ENCODE measurements at regions not wholly inside any gene's neighbourhood (a gene's known extent, or its start where the extent isn't known, plus 50 kb on each side); places are given as distances from the start of the nearest gene placed in this dataset.

- Histone ChIP-seq H4K20me1 (ENCODE audit: insufficient read depth) (no peaks in the 10 kb centered on the region), H3K27ac (ENCODE audit: low read depth, low read length) (no peak overlapping the region), H3K9ac (ENCODE audit: low read length) (no peak overlapping the region), H3K27me3 (ENCODE audit: insufficient read depth, low read length) (no peaks in the 10 kb centered on the region), H3K4me1 (ENCODE audit: control insufficient read depth in 1 of 2, insufficient read depth in 2 of 2, low read length in 2 of 2) (no peaks in the 10 kb centered on the region), H2AFZ (ENCODE audit: low read depth, low read length, poor library complexity, severe bottlenecking) (no peak overlapping the region), H3K9me3 (ENCODE audit: control insufficient read depth in 1 of 2, insufficient read depth in 1 of 2, low read depth in 1 of 2, low read length in 2 of 2) (peaks cover 4 to 19% of the 10 kb centered on the region in 2 experiments; a peak in 2 of 4 replicates), H3K4me2 (ENCODE audit: low read length) (no peak overlapping the region), H3K36me3 (ENCODE audit: control insufficient read depth in 1 of 2, insufficient read depth in 2 of 2, low read length in 2 of 2) (no peaks in the 10 kb centered on the region), H3K9me2 (ENCODE audit: insufficient read depth) (no peaks in the 10 kb centered on the region), H3K79me2 (ENCODE audit: insufficient read depth, low read length) (no peaks in the 10 kb centered on the region), H3K4me3 (replicated peaks in 1 of 2; ENCODE audit: low read depth in 1 of 2, low read length in 2 of 2) (no peak overlapping the region)
- ChIA-PET CTCF (no interaction called here), RAD21 (ENCODE audit: low non-redundant PET in 1 of 2, low total read pairs in 2 of 2, uncharacterized antibody in 2 of 2, unreplicated experiment in 2 of 2) (no interaction called here), POLR2A (no interaction called here)
- intact Hi-C loops (cut with micrococcal nuclease): no loop called here
- TF ChIP-seq RAD21 (IDR thresholded peaks at IDR 0.05; ENCODE audit: low read depth) (no peak), EZH2 (IDR thresholded peaks at IDR 0.05) (no peak), SRF (IDR thresholded peaks at IDR 0.05; ENCODE audit: low read depth) (no peak), ZFX (IDR thresholded peaks at IDR 0.05) (no peak), ELF1 (IDR thresholded peaks at IDR 0.05; ENCODE audit: borderline replicate concordance, low read depth) (no peak)
- ATAC-seq (no peak), DNase-seq (ENCODE audit: low read depth, low spot score) (no peak)
- no TSS peak for BruUV-seq (replicated peaks)
Measured at GRCh38 chr10:36711361-36711760, 414.0 kb upstream of the ANKRD30A start.

- Histone ChIP-seq H2AFZ (ENCODE audit: low read depth, low read length, poor library complexity, severe bottlenecking) (no peak overlapping the region), H3K27ac (ENCODE audit: low read depth, low read length) (no peak overlapping the region), H3K27me3 (ENCODE audit: insufficient read depth, low read length) (no peaks in the 10 kb centered on the region), H3K79me2 (ENCODE audit: insufficient read depth, low read length) (no peaks in the 10 kb centered on the region), H3K4me3 (replicated peaks in 1 of 2; ENCODE audit: low read depth in 1 of 2, low read length in 2 of 2) (no peak overlapping the region), H3K9ac (ENCODE audit: low read length) (no peak overlapping the region), H3K9me2 (ENCODE audit: insufficient read depth) (no peaks in the 10 kb centered on the region), H3K4me1 (ENCODE audit: control insufficient read depth in 1 of 2, insufficient read depth in 2 of 2, low read length in 2 of 2) (no peaks in the 10 kb centered on the region), H3K4me2 (ENCODE audit: low read length) (no peak overlapping the region), H3K9me3 (ENCODE audit: control insufficient read depth in 1 of 2, insufficient read depth in 1 of 2, low read depth in 1 of 2, low read length in 2 of 2) (peaks cover 12% of the 10 kb centered on the region in 2 experiments; a peak in 2 of 4 replicates), H3K36me3 (ENCODE audit: control insufficient read depth in 1 of 2, insufficient read depth in 2 of 2, low read length in 2 of 2) (no peaks in the 10 kb centered on the region), H4K20me1 (ENCODE audit: insufficient read depth) (no peaks in the 10 kb centered on the region)
- CTCF ChIA-PET: no interaction called here
- RAD21 ChIA-PET (ENCODE audit: low non-redundant PET in 1 of 2, low total read pairs in 2 of 2, uncharacterized antibody in 2 of 2, unreplicated experiment in 2 of 2): no interaction called here
- POLR2A ChIA-PET: no interaction called here
- TF ChIP-seq ATF3 (IDR thresholded peaks at IDR 0.05) (no peak), EGR1 (IDR thresholded peaks at IDR 0.05; ENCODE audit: low read depth) (no peak), SIN3A (IDR thresholded peaks at IDR 0.05; ENCODE audit: low read depth) (no peak), JUND (IDR thresholded peaks at IDR 0.05) (no peak), TCF7L2 (IDR thresholded peaks at IDR 0.05; ENCODE audit: borderline replicate concordance, extremely low read depth, insufficient read depth, insufficient read length) (no peak), CBX3 (IDR thresholded peaks at IDR 0.05; ENCODE audit: low read depth) (no peak), CTCF (IDR thresholded peaks at IDR 0.05 in 2 of 3, conservative IDR thresholded peaks at IDR 0.05 in 1 of 3; ENCODE audit: borderline replicate concordance in 1 of 3, insufficient read depth in 1 of 3, low read depth in 2 of 3, low read length in 2 of 3) (no peak), ELF1 (IDR thresholded peaks at IDR 0.05; ENCODE audit: borderline replicate concordance, low read depth) (no peak), SRF (IDR thresholded peaks at IDR 0.05; ENCODE audit: low read depth) (no peak), RAD21 (IDR thresholded peaks at IDR 0.05; ENCODE audit: low read depth) (no peak), ZFX (IDR thresholded peaks at IDR 0.05) (no peak), POLR2A (IDR thresholded peaks at IDR 0.05; ENCODE audit: borderline replicate concordance, extremely low read depth, insufficient read depth, insufficient read length) (no peak), EZH2 (IDR thresholded peaks at IDR 0.05) (no peak), YY1 (IDR thresholded peaks at IDR 0.05; ENCODE audit: extremely low read depth, insufficient replicate concordance, low read depth, low read length) (no peak), CEBPB (IDR thresholded peaks at IDR 0.05; ENCODE audit: low read depth) (no peak), MAX (IDR thresholded peaks at IDR 0.05) (no peak), ZNF274 (IDR thresholded peaks at IDR 0.05; ENCODE audit: low read depth, low read length) (no peak), EZH2phosphoT487 (IDR thresholded peaks at IDR 0.05; ENCODE audit: borderline replicate concordance) (no peak), POLR2AphosphoS5 (IDR thresholded peaks at IDR 0.05; ENCODE audit: low read depth, low read length) (no peak)
- intact Hi-C loops (cut with micrococcal nuclease): no loop called here
- DNase-seq (ENCODE audit: low read depth, low spot score) (no peak), ATAC-seq (no peak)
- BruUV-seq (replicated peaks): no TSS peak
Measured at GRCh38 chr10:36704124-36704523, 421.3 kb upstream of the ANKRD30A start.
